Retinal pigment epithelial cell (primary cell): ENCODE measurements at regions not wholly inside any gene's neighbourhood (a gene's known extent, or its start where the extent isn't known, plus 50 kb on each side); places are given as distances from the start of the nearest gene placed in this dataset.

Experiments
- DNase-seq: peaks from one replicate; pipeline ENCODE4 v3.0.0-alpha.2; 2010; ENCODE audit warnings: low read depth
- H3K4me3 ChIP-seq: 2 replicates; pipeline ENCODE4 v1.5.1; 2011; ENCODE audit warnings: mild to moderate bottlenecking, low read length, control low read depth, moderate library complexity
- TF ChIP-seq, protein P1 (sequence below): conservative IDR thresholded peaks from 2 replicates; pipeline ENCODE4 v1.5.1; 2011; ENCODE audit warnings: low read depth, low read length, control low read depth, inconsistent platforms

DNA sequence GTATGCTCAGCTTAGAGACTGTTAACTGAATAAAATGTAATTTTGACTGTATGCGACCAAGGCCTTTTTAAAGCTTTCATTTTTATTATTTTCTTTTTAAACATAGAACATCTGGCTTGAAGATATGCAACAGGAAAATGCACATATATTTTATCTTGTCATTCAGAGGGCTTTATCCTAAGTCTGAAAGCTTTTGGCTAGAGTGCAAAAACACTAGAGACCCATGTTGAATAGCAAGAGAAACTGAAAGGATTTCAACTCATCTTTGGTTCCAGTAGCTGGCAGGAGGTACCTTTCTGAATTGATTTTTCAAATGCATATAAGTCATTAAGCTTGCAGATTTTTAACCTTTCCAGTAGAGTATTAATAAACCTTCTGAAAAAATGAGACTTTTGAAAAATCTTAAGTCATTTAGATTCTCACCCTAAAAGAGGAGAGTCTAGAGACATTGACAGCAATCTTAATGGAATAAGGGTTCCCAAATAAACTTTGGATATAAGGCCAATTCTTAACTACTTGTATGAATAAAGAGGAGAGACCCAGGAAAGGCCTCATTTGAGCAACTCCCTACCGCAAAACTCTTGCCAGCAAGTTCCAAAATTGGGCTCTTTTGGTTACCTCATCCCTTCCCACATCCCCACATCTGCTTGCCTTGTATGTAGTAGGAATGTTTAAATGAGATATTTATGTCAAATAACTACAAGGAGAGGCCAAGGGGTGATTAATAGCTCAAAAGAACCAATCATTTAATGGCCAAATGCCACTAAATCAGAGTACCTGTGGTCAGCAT is 454.4 kb downstream of the HTR7 start:
- DNase-seq, result no peak
- TF ChIP-seq, protein P1, sequence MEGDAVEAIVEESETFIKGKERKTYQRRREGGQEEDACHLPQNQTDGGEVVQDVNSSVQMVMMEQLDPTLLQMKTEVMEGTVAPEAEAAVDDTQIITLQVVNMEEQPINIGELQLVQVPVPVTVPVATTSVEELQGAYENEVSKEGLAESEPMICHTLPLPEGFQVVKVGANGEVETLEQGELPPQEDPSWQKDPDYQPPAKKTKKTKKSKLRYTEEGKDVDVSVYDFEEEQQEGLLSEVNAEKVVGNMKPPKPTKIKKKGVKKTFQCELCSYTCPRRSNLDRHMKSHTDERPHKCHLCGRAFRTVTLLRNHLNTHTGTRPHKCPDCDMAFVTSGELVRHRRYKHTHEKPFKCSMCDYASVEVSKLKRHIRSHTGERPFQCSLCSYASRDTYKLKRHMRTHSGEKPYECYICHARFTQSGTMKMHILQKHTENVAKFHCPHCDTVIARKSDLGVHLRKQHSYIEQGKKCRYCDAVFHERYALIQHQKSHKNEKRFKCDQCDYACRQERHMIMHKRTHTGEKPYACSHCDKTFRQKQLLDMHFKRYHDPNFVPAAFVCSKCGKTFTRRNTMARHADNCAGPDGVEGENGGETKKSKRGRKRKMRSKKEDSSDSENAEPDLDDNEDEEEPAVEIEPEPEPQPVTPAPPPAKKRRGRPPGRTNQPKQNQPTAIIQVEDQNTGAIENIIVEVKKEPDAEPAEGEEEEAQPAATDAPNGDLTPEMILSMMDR, result no peak
- no peak overlapping the region for H3K4me3 ChIP-seq

DNA sequence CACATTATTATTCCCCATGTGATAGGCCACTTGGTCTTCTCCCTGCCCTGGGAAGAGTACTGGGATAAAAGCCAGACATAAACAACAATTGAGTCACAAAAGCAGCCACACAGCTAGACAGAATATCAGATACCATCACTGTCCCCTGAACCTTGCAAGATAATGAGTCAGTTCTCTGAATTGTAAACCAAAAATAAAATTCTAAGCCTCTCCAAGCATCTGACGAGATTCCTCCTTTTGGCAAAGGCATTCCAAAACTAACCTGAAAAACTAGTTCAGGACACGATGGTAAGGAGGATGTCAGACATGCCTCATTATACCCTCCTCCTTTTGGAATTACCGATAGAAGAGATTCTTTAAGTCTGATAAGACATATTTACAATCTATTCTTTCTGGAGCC is 450.7 kb downstream of the HTR7 start:
- DNase-seq, result no peak
- TF ChIP-seq, protein P1, result no peak
- no peak overlapping the region for H3K4me3 ChIP-seq

DNA sequence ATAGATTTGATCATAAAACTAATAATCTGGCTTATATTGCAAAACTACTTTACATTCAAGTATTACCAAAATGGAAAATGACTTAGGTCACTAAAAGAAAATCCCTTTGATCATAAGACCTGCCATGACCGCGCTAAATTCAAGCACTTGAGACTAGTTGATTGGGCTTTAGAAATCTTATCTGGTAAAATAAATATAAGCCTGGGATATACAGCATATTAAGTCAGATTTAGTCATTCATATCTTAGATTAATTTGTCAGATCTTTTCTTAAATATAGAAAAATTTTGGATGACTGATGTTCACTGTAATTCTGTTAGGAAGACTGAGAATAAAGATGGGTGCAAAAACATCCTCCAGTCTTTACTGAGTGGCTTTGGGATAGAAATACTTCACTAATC is 450.0 kb downstream of the HTR7 start:
- TF ChIP-seq, protein P1, result no peak
- peak; percentile 29 for DNase-seq
- H3K4me3 ChIP-seq, result no peak overlapping the region

DNA sequence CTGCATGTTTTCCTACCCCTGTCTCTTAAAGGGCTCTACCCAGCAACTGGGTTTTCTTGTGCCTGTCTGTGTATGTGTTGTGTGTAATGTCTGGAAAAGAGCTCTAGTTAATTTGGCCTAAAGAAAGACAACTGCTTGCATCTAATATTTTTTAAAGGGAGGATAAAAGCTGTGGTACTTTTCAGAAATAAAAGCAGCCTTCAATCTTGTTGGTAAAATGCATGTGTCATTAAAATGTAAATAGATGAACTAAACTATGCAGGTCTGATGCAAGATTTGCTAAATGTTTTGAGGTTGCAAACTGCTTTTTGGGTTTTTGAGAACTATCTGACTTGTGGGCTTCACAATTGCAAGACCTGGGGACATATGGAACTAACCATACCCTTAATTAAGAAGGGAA is 445.3 kb downstream of the HTR7 start:
- H3K4me3 ChIP-seq, result no peak overlapping the region
- TF ChIP-seq, protein P1, result no peak
- no peak for DNase-seq

DNA sequence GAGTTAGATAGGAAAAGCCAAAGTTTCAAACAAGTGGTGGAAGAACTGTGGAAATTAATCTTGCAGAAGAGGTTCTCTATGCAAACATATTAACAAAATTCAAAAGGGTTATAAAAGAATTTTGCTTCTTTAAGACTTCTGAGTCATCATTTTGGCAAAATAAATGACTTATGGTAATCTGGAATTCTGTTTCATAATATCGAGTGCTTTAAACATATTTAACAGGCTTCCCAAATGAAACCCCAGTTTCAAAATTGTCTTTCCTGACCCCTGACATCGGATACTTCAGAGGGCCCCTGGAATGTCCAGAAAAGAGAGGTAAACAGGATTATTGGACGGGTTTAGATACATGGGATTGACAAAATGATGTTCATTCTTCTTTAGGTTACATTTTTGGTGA is 444.6 kb downstream of the HTR7 start:
- TF ChIP-seq, protein P1, result no peak
- no peak overlapping the region for H3K4me3 ChIP-seq
- DNase-seq, result no peak

DNA sequence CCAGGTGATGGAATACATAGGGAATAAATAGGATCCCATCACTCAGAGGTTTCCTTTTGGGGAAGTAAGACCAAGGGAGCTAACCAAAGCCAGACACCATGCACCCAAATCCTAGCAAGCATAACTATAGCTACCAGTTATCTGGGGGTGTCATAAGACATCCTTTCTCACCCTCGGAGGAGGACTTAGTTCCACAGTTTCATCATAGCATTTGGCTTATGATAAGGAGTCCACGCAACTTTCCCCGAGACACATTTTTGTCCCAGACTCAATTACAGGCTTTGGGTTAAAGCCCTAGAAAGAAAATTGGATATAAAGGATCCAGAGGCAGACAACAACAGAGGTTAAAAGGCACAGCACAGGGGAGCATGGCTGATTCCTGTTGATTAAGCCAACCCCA is 442.9 kb downstream of the HTR7 start:
- DNase-seq, result no peak
- no peak overlapping the region for H3K4me3 ChIP-seq
- TF ChIP-seq, protein P1, result no peak

DNA sequence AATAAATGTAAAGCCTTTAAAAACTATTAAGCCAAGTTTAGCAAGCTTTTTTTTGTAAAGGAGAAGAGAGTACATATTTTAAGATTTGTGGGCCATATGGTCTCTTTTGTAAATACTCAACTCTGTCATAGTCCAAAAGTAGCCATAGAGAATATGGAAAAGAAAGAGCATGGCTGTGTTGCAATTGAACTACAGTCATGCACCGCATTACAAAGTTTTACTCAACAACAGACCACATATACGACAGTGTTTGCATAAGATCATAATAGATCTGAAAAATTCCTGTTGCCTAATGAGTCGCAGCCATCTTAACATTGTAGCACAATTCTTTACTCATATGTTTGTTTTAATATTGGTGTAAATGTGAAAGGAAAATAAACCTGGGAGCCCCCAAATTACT is 440.8 kb downstream of the HTR7 start:
- TF ChIP-seq, protein P1, result no peak
- H3K4me3 ChIP-seq, result no peak overlapping the region
- peak; percentile 24 for DNase-seq
